IMR-90 (cell line): ENCODE measurements at regions not wholly inside any gene's neighbourhood (a gene's known extent, or its start where the extent isn't known, plus 50 kb on each side); places are given as distances from the start of the nearest gene placed in this dataset.

Experiments used
- ATAC-seq: fragments of 200-7000 bp; cut with Tn5 transposase; 2 replicates; pipeline ENCODE4 v1.9.1; 2020; ENCODE audit warnings: low read depth, mild to moderate bottlenecking, moderate library complexity
- BruUV-seq: library from RNA; stranded (reverse); fragments of 400-500 nt; replicated peaks from 2 replicates; lab custom pipeline; 2021; lab: Mats Ljungman, UMichigan
- CTCF ChIA-PET: fragments of 300-600 bp; formaldehyde crosslinking; extraction: SDS; loops from one replicate; lab custom pipeline; 2021; ENCODE audit warnings: antibody characterized with exemption; lab: Yijun Ruan, JAX
- POLR2A ChIA-PET: fragments of 300-600 bp; sonication (Branson Sonifier 250); formaldehyde crosslinking; loops from one replicate; lab custom pipeline; 2022; ENCODE audit warnings: antibody characterized with exemption; ENCODE audit not compliant: unreplicated experiment; lab: Charles Lee
- DNase-seq: peaks from one replicate; pipeline ENCODE4 v3.0.0; 2013
- H2AFZ ChIP-seq: replicated peaks from 2 replicates; pipeline ENCODE3; 2013; ENCODE audit warnings: low read length, mild to moderate bottlenecking; ENCODE audit not compliant: poor library complexity
- H2AK5ac ChIP-seq: 2 replicates; pipeline ENCODE4 v1.6.1; 2013; ENCODE audit warnings: low read depth, low read length, inconsistent platforms
- H2AK9ac ChIP-seq: replicated peaks from 2 replicates; pipeline ENCODE3; 2013; ENCODE audit warnings: mild to moderate bottlenecking, low read depth, low read length, moderate library complexity; ENCODE audit not compliant: poor library complexity
- H2BK120ac ChIP-seq: 2 replicates; pipeline ENCODE4 v1.6.1; 2013; ENCODE audit warnings: low read depth, low read length, inconsistent platforms
- H2BK15ac ChIP-seq: 3 replicates; pipeline ENCODE4 v1.6.1; 2013; ENCODE audit warnings: low read depth, low read length, inconsistent platforms
- H2BK20ac ChIP-seq: 2 replicates; pipeline ENCODE4 v1.6.1; 2013; ENCODE audit warnings: low read depth, mild to moderate bottlenecking, inconsistent platforms, low read length, moderate library complexity
- H2BK5ac ChIP-seq: 2 replicates; pipeline ENCODE4 v1.6.1; 2013; ENCODE audit warnings: mild to moderate bottlenecking, low read depth, low read length, inconsistent platforms; ENCODE audit not compliant: poor library complexity, severe bottlenecking
- H3K14ac ChIP-seq: replicated peaks from 2 replicates; pipeline ENCODE4 v1.6.1; 2013; ENCODE audit warnings: low read depth, low read length, inconsistent platforms
- H3K18ac ChIP-seq: 2 replicates; pipeline ENCODE4 v1.6.1; 2013; ENCODE audit warnings: low read depth, low read length, control low read depth
- H3K23ac ChIP-seq: 2 replicates; pipeline ENCODE4 v1.6.1; 2013; ENCODE audit warnings: low read depth, low read length, inconsistent platforms
- H3K27ac ChIP-seq: 2 replicates; pipeline ENCODE4 v1.5.1; 2013; ENCODE audit warnings: mild to moderate bottlenecking, control low read depth, low read length; ENCODE audit not compliant: insufficient read depth
- H3K27me3 ChIP-seq: 2 replicates; pipeline ENCODE4 v1.6.1; 2013; ENCODE audit warnings: low read length; ENCODE audit not compliant: control insufficient read depth, insufficient read depth
- H3K36me3 ChIP-seq: 2 replicates; pipeline ENCODE4 v1.6.1; 2013; ENCODE audit warnings: low read length, mixed read lengths; ENCODE audit not compliant: control insufficient read depth, insufficient read depth
- H3K4ac ChIP-seq: 2 replicates; pipeline ENCODE4 v1.6.1; 2013; ENCODE audit warnings: low read depth, low read length, inconsistent platforms
- H3K4me1 ChIP-seq: 2 replicates; pipeline ENCODE4 v1.6.1; 2013; ENCODE audit warnings: low read length, mixed read lengths; ENCODE audit not compliant: control insufficient read depth, insufficient read depth
- H3K4me2 ChIP-seq: 2 replicates; pipeline ENCODE4 v1.6.1; 2013; ENCODE audit warnings: low read depth, mild to moderate bottlenecking, control low read depth, low read length, moderate library complexity
- H3K4me3 ChIP-seq: 2 replicates; pipeline ENCODE4 v1.5.1; 2013; ENCODE audit warnings: low read depth, mild to moderate bottlenecking, control low read depth, low read length, moderate library complexity; ENCODE audit not compliant: insufficient read depth
- H3K56ac ChIP-seq: 2 replicates; pipeline ENCODE4 v1.6.1; 2013; ENCODE audit warnings: low read length, inconsistent platforms; ENCODE audit not compliant: insufficient read depth; ENCODE audit errors: extremely low read depth
- H3K79me1 ChIP-seq, 2 experiments: 2 replicates each; pipeline ENCODE4 v1.6.1; 2013; ENCODE audit warnings: low read length in 2 of 2, inconsistent platforms in 1 of 2, low read depth in 1 of 2
- H3K9ac ChIP-seq: 2 replicates; pipeline ENCODE4 v1.6.1; 2013; ENCODE audit warnings: low read depth, low read length, control low read depth
- H3K9me1 ChIP-seq: 2 replicates; pipeline ENCODE4 v1.6.1; 2013; ENCODE audit warnings: low read length, inconsistent platforms; ENCODE audit not compliant: insufficient read depth
- H3K9me3 ChIP-seq: 2 replicates; pipeline ENCODE4 v1.6.1; 2013; ENCODE audit warnings: low read length; ENCODE audit not compliant: control insufficient read depth, insufficient read depth
- H4K20me1 ChIP-seq: 2 replicates; pipeline ENCODE4 v1.6.1; 2013; ENCODE audit warnings: low read length, inconsistent platforms; ENCODE audit not compliant: insufficient read depth
- H4K5ac ChIP-seq: 2 replicates; pipeline ENCODE4 v1.6.1; 2013; ENCODE audit warnings: mild to moderate bottlenecking, low read depth, low read length, control low read depth
- H4K8ac ChIP-seq, 2 experiments: 2 replicates each; pipeline ENCODE4 v1.6.1; 2013; ENCODE audit warnings: low read depth in 2 of 2, low read length in 2 of 2, control low read depth in 1 of 2, inconsistent platforms in 1 of 2
- H4K91ac ChIP-seq: 2 replicates; pipeline ENCODE4 v1.6.1; 2013; ENCODE audit warnings: low read depth, low read length, inconsistent platforms; ENCODE audit not compliant: insufficient read depth
- BHLHE40 ChIP-seq: fragments of 150-350 bp; IDR thresholded peaks from 2 replicates; pipeline ENCODE4 v1.6.1; 2016; ENCODE audit warnings: mild to moderate bottlenecking, low read depth, low read length
- CEBPB ChIP-seq: IDR thresholded peaks from 2 replicates; pipeline ENCODE4 v1.6.1; 2012; ENCODE audit warnings: low read depth, low read length, improper control_type of control experiment
- CHD1 ChIP-seq: IDR thresholded peaks from 2 replicates; pipeline ENCODE4 v1.6.1; 2012; ENCODE audit warnings: low read depth, low read length, improper control_type of control experiment
- CTCF ChIP-seq: conservative IDR thresholded peaks from 2 replicates; pipeline ENCODE4 v1.5.1; 2012; ENCODE audit warnings: mild to moderate bottlenecking, low read depth, low read length, improper control_type of control experiment
- ELK1 ChIP-seq: fragments of 150-350 bp; IDR thresholded peaks from 2 replicates; pipeline ENCODE4 v1.6.1; 2016; ENCODE audit warnings: low read depth, mild to moderate bottlenecking, low read length, moderate library complexity, borderline replicate concordance
- FOS ChIP-seq: fragments of 150-350 bp; IDR thresholded peaks from 2 replicates; pipeline ENCODE4 v1.6.1; 2016; ENCODE audit warnings: low read depth, low read length
- MAFK ChIP-seq: IDR thresholded peaks from 2 replicates; pipeline ENCODE4 v1.6.1; 2012; ENCODE audit warnings: low read depth, low read length, improper control_type of control experiment
- MAZ ChIP-seq: IDR thresholded peaks from 2 replicates; pipeline ENCODE4 v1.6.1; 2012; ENCODE audit warnings: low read depth, mild to moderate bottlenecking, low read length, improper control_type of control experiment, moderate library complexity, borderline replicate concordance
- MXI1 ChIP-seq: IDR thresholded peaks from 2 replicates; pipeline ENCODE4 v1.6.1; 2012; ENCODE audit warnings: low read depth, mild to moderate bottlenecking, low read length, moderate library complexity, borderline replicate concordance
- NFE2L2 ChIP-seq: fragments of 150-350 bp; IDR thresholded peaks from 2 replicates; pipeline ENCODE4 v1.6.1; 2016; ENCODE audit warnings: low read depth, mild to moderate bottlenecking, low read length
- POLR2A ChIP-seq: IDR thresholded peaks from 2 replicates; pipeline ENCODE4 v1.6.1; 2012; ENCODE audit warnings: mild to moderate bottlenecking, low read depth, low read length
- RAD21 ChIP-seq: IDR thresholded peaks from 2 replicates; pipeline ENCODE4 v1.6.1; 2012; ENCODE audit warnings: low read length, improper control_type of control experiment
- RCOR1 ChIP-seq: IDR thresholded peaks from 2 replicates; pipeline ENCODE4 v1.6.1; 2012; ENCODE audit warnings: mild to moderate bottlenecking, low read length, improper control_type of control experiment; ENCODE audit not compliant: insufficient replicate concordance
- RFX5 ChIP-seq: IDR thresholded peaks from 2 replicates; pipeline ENCODE4 v1.8.0; 2012; ENCODE audit warnings: low read depth, mild to moderate bottlenecking, low read length, moderate library complexity
- SMC3 ChIP-seq: fragments of 150-350 bp; IDR thresholded peaks from 2 replicates; pipeline ENCODE4 v1.6.1; 2016; ENCODE audit warnings: low read depth, mild to moderate bottlenecking, antibody characterized with exemption, low read length, moderate library complexity
- USF2 ChIP-seq: fragments of 150-350 bp; IDR thresholded peaks from 2 replicates; pipeline ENCODE4 v1.6.1; 2017; ENCODE audit warnings: mild to moderate bottlenecking, antibody characterized with exemption, low read length, low read depth
- WGBS, 2 experiments: methylation state at CpG; one replicate each; pipeline versions ENCODE4 v1.1.5 to v1.1.7; 2013; ENCODE audit warnings: missing lambda C conversion rate in 2 of 2; ENCODE audit not compliant: insufficient read length in 1 of 2; ENCODE audit errors: extremely low coverage in 2 of 2; 5-methylcytosine and 5-hydroxymethylcytosine counted together
- dilution Hi-C: fragments of 300-500 bp; cut with HindIII; formaldehyde crosslinking; loops from one replicate; pipeline ENCODE4 v1.14.3; 2018; ENCODE audit warnings: low sequenced_read_pairs; ENCODE audit not compliant: unreplicated experiment
- in situ Hi-C: fragments of 300-500 bp; cut with MboI; formaldehyde crosslinking; loops from 3 replicates; pipeline ENCODE4 v1.14.3; 2019; ENCODE audit warnings: low sequenced_read_pairs, inconsistent platforms, mixed read lengths
- intact Hi-C: fragments of 100-400 bp; cut with micrococcal nuclease; formaldehyde crosslinking; loops from 2 replicates; pipeline ENCODE4 v1.10.0; 2022

- no peak overlapping the region for H2BK120ac ChIP-seq
- H3K4ac ChIP-seq = no peak overlapping the region
- DNase-seq (no peak), ATAC-seq (no peak)
- no peaks in the 10 kb centered on the region for H4K20me1 ChIP-seq
- H3K27me3 ChIP-seq = peaks cover 2% of the 10 kb centered on the region; the same call in 1 of the 2 replicates
- no peaks in the 10 kb centered on the region for H3K36me3 ChIP-seq
- no peak overlapping the region for H3K27ac ChIP-seq
- dilution Hi-C loops (no loop called here), in situ Hi-C loops (no loop called here), intact Hi-C loops (no loop called here)
- H2BK5ac ChIP-seq = no peak overlapping the region
- ChIA-PET POLR2A (no interaction called here), CTCF (no interaction called here)
- H3K4me1 ChIP-seq = no peaks in the 10 kb centered on the region
- H2AK9ac ChIP-seq = no peak overlapping the region
- H2BK15ac ChIP-seq = no peak overlapping the region
- no peak overlapping the region for H3K9ac ChIP-seq
- H3K23ac ChIP-seq = no peak overlapping the region
- 0 out of 2 replicates have a peak, but pooled peaks cover 4% of the 10 kb centered on the region for H3K9me3 ChIP-seq
- H3K9me1 ChIP-seq = no peaks in the 10 kb centered on the region
- no peak overlapping the region for H4K8ac ChIP-seq
- H3K4me3 ChIP-seq = no peak overlapping the region
- H2BK20ac ChIP-seq = no peak overlapping the region
- no peak overlapping the region for H3K14ac ChIP-seq
- H4K91ac ChIP-seq = no peak overlapping the region
- no TSS peak for BruUV-seq
- H3K79me1 ChIP-seq = no peaks in the 10 kb centered on the region
- H3K56ac ChIP-seq = no peak overlapping the region
- no peak overlapping the region for H3K4me2 ChIP-seq
- no peak overlapping the region for H2AFZ ChIP-seq
- H3K18ac ChIP-seq = no peak overlapping the region
- 60% methylated on average over 1 of the region's 9 CpGs; no CpG with 5 or more reads in 1 of the 2 experiments for WGBS, 2 experiments
- TF ChIP-seq CHD1 = no peak
- TF ChIP-seq RAD21 = no peak
- no peak for TF ChIP-seq MAFK
- no peak for TF ChIP-seq POLR2A
- TF ChIP-seq USF2 = no peak
- TF ChIP-seq RCOR1 = no peak
- no peak for TF ChIP-seq NFE2L2
- TF ChIP-seq RFX5 = no peak
- TF ChIP-seq SMC3 = no peak
- no peak for TF ChIP-seq CTCF
- no peak for TF ChIP-seq ELK1
- no peak for TF ChIP-seq MAZ
- no peak for TF ChIP-seq CEBPB
- TF ChIP-seq MXI1 = no peak
- TF ChIP-seq FOS = no peak
- no peak for TF ChIP-seq BHLHE40
- H4K5ac ChIP-seq = no peak overlapping the region
- H2AK5ac ChIP-seq = no peak overlapping the region
Measured at GRCh38 chr20:48165401-48165685, 380.1 kb upstream of the SULF2 start.
